Smooth muscle cell (in vitro differentiated cells): ENCODE measurements at regions not wholly inside any gene's neighbourhood (a gene's known extent, or its start where the extent isn't known, plus 50 kb on each side); places are given as distances from the start of the nearest gene placed in this dataset.
A peak's percentile ranks its signal among the peaks of the same experiment; 100 is the strongest.
"Not testable (repeated sequence)": the region's sequence is repeated elsewhere in the genome, so short reads cannot be mapped to it uniquely, and the experiment has no call there.

ENCODE experiments used
- DNase-seq: peaks from one replicate; lab custom pipeline; 2025; ENCODE audit not compliant: unreplicated experiment; lab: John Stamatoyannopoulos, UW
- H2AFZ ChIP-seq: fragments of 200-600 bp; sonication (generic); 2 replicates; pipeline ENCODE4 v1.6.0; 2016; ENCODE audit warnings: antibody characterized with exemption, low read depth, mild to moderate bottlenecking
- H3F3A ChIP-seq: fragments of 200-600 bp; sonication (generic); 2 replicates; pipeline ENCODE4 v1.6.0; 2017; ENCODE audit warnings: antibody characterized with exemption, low read depth
- H3K27ac ChIP-seq: fragments of 200-600 bp; sonication (generic); 2 replicates; pipeline ENCODE4 v1.5.1; 2016; ENCODE audit warnings: low read depth, mild to moderate bottlenecking
- H3K27me3 ChIP-seq: fragments of 200-600 bp; sonication (generic); 2 replicates; pipeline ENCODE4 v1.6.1; 2016; ENCODE audit warnings: low read depth, mild to moderate bottlenecking
- H3K36me3 ChIP-seq: fragments of 200-600 bp; sonication (generic); 2 replicates; pipeline ENCODE4 v1.5.1; 2016; ENCODE audit warnings: low read depth
- H3K4me1 ChIP-seq: fragments of 200-600 bp; sonication (generic); 2 replicates; pipeline ENCODE4 v1.5.1; 2016; ENCODE audit warnings: low read depth
- H3K4me2 ChIP-seq: fragments of 200-600 bp; sonication (generic); 2 replicates; pipeline ENCODE4 v1.6.0; 2016; ENCODE audit warnings: mild to moderate bottlenecking
- H3K4me3 ChIP-seq: fragments of 200-600 bp; sonication (generic); 2 replicates; pipeline ENCODE4 v1.5.1; 2016; ENCODE audit warnings: mild to moderate bottlenecking
- H3K79me2 ChIP-seq: fragments of 200-600 bp; sonication (generic); 2 replicates; pipeline ENCODE4 v1.6.0; 2016; ENCODE audit warnings: low read depth, mild to moderate bottlenecking
- H3K9ac ChIP-seq: fragments of 200-600 bp; sonication (generic); 2 replicates; pipeline ENCODE4 v1.6.0; 2016; ENCODE audit warnings: low read depth
- H3K9me3 ChIP-seq: fragments of 200-600 bp; sonication (generic); replicated peaks from 2 replicates; pipeline ENCODE4 v1.5.1; 2016; ENCODE audit warnings: low read depth
- H4K20me1 ChIP-seq: fragments of 200-600 bp; sonication (generic); 2 replicates; pipeline ENCODE4 v1.6.0; 2016; ENCODE audit warnings: low read depth
- CTCF ChIP-seq: fragments of 200-600 bp; sonication (generic); IDR thresholded peaks from 2 replicates; pipeline ENCODE4 v1.5.1; 2017; ENCODE audit warnings: borderline replicate concordance, mild to moderate bottlenecking, antibody characterized with exemption; ENCODE audit not compliant: insufficient read depth, poor library complexity, severe bottlenecking
- WGBS: methylation state at CpG from one replicate; pipeline ENCODE4 v1.1.7; 2016; ENCODE audit warnings: low lambda C conversion rate; 5-methylcytosine and 5-hydroxymethylcytosine counted together

DNA sequence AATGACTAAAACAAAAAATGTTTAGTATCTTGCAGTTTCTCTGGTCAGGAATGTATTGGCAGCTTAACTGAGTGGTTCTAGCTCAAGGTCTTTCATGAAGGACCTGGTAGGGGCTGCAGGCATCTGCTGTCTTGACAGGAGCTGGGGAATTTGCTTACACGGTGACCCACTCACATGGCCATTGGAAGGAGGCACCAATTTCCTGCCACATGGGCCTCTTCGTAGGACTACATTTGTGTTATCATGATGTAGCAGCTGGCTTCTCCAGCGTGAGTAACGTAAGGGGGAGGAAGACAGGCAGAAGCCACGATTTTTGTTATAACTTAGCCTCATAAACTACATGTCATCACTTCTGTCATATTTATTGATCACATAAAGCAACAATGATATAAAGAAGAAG lies 376.3 kb downstream of the AMY1C start:
- no peak for DNase-seq

DNA sequence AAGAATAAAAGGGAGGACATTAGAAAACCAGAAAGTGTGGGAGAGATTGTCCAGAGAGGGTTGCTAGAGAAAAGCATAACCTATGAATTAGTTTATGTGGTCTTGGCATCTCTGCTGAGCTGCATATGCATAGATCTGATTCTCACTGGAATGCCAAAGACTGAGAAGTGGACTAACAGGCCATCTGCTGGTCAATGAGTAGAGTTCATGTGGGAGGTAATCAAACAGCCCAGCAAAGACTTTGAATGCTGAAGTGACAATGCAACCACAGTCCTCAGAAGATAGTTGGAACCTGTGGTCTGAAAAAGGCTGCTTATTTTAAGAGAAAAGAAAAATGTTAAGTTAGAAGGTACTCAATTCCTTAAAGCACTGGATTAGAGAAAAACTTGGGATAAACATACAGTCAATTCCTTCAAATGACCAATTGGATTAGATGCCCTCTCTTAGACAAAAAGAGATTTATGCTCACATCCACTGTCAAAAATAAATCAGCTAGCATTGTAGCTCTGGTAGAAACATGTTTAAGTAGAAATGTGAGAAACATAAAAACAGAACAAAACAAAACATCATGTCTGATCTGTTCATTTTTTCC lies 382.8 kb downstream of the AMY1C start:
- H3K4me1 ChIP-seq = no peaks in the 10 kb centered on the region
- H3K27ac ChIP-seq = no peak overlapping the region
- H3K9ac ChIP-seq = no peak overlapping the region
- peak; percentile 55 for TF ChIP-seq CTCF
- no peaks in the 10 kb centered on the region for H3K9me3 ChIP-seq
- no peak overlapping the region for H3K4me3 ChIP-seq
- no peak overlapping the region for H3K4me2 ChIP-seq
- H3F3A ChIP-seq = no peaks in the 10 kb centered on the region
- H3K27me3 ChIP-seq = no peaks in the 10 kb centered on the region
- H3K36me3 ChIP-seq = no peaks in the 10 kb centered on the region
- no peaks in the 10 kb centered on the region for H4K20me1 ChIP-seq
- no peak overlapping the region for H2AFZ ChIP-seq
- DNase-seq = no peak
- no peaks in the 10 kb centered on the region for H3K79me2 ChIP-seq

More for the DNA sequence above, 376.3 kb downstream of the AMY1C start:
- no peaks in the 10 kb centered on the region for H3K9me3 ChIP-seq
- H3K36me3 ChIP-seq = no peaks in the 10 kb centered on the region
- WGBS = 55% methylated on average over 5 of the region's 5 CpGs
- H3K4me3 ChIP-seq = no peak overlapping the region
- H3K79me2 ChIP-seq = no peaks in the 10 kb centered on the region
- no peaks in the 10 kb centered on the region for H4K20me1 ChIP-seq
- no peak overlapping the region for H3K9ac ChIP-seq
- no peak for TF ChIP-seq CTCF
- peak overlapping the region; percentile 8 for H3K4me2 ChIP-seq
- H3K27ac ChIP-seq = no peak overlapping the region
- H3F3A ChIP-seq = no peaks in the 10 kb centered on the region
- H2AFZ ChIP-seq = no peak overlapping the region
- no peaks in the 10 kb centered on the region for H3K27me3 ChIP-seq
- no peaks in the 10 kb centered on the region for H3K4me1 ChIP-seq

DNA sequence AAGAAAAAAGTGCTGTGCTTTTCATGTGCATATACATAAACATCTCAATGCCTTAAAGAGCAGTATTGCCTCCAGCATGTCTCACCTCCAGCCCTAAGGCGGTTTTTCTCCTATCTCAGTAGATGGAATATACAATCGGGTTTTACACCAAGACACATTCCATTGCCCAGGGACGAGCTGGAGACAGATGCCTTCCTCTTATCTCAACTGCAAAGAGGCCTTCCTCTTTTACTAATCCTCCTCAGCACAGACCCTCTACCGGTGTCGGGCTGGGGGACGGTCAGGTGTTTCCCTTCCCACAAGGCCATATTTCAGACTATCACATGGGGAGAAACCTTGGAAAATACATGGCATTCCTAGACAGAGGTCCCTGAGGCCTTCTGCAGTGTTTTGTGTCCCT lies 385.3 kb downstream of the AMY1C start:
- H3K27me3 ChIP-seq, H4K20me1 ChIP-seq, H3K9me3 ChIP-seq, H3K4me2 ChIP-seq, H3K9ac ChIP-seq, H3K36me3 ChIP-seq, H3K4me1 ChIP-seq, DNase-seq, H3F3A ChIP-seq, H3K79me2 ChIP-seq, H2AFZ ChIP-seq, H3K27ac ChIP-seq, H3K4me3 ChIP-seq: not testable (repeated sequence)
- WGBS = 29% methylated on average over 6 of the region's 6 CpGs

GRCh38 chr1:104136621-104137020 lies 386.9 kb downstream of the AMY1C start:
- H3K27me3 ChIP-seq = no peaks in the 10 kb centered on the region
- H3K4me3 ChIP-seq = no peak overlapping the region
- H3K4me1 ChIP-seq = no peaks in the 10 kb centered on the region
- no peaks in the 10 kb centered on the region for H4K20me1 ChIP-seq
- WGBS = 80% methylated on average over 3 of the region's 3 CpGs
- H2AFZ ChIP-seq = no peak overlapping the region
- H3K36me3 ChIP-seq = no peaks in the 10 kb centered on the region
- TF ChIP-seq CTCF = no peak
- H3K9ac ChIP-seq = no peak overlapping the region
- no peaks in the 10 kb centered on the region for H3F3A ChIP-seq
- no peaks in the 10 kb centered on the region for H3K79me2 ChIP-seq
- DNase-seq = no peak
- H3K4me2 ChIP-seq = no peak overlapping the region
- no peak overlapping the region for H3K27ac ChIP-seq
- no peaks in the 10 kb centered on the region for H3K9me3 ChIP-seq
